AG09319 (cell line): ENCODE measurements at regions not wholly inside any gene's neighbourhood (a gene's known extent, or its start where the extent isn't known, plus 50 kb on each side); places are given as distances from the start of the nearest gene placed in this dataset.
"Not testable (repeated sequence)": the region's sequence is repeated elsewhere in the genome, so short reads cannot be mapped to it uniquely, and the experiment has no call there.

Source experiments
- DNase-seq: peaks from one replicate; pipeline ENCODE4 v3.0.0-alpha.2; 2010; ENCODE audit warnings: low read depth; ENCODE audit errors: extremely low read depth
- TF ChIP-seq, protein P1 (sequence below): IDR thresholded peaks from 2 replicates; pipeline ENCODE4 v1.5.1; 2011; ENCODE audit warnings: low read depth, mild to moderate bottlenecking, inconsistent platforms, low read length, moderate library complexity

DNA sequence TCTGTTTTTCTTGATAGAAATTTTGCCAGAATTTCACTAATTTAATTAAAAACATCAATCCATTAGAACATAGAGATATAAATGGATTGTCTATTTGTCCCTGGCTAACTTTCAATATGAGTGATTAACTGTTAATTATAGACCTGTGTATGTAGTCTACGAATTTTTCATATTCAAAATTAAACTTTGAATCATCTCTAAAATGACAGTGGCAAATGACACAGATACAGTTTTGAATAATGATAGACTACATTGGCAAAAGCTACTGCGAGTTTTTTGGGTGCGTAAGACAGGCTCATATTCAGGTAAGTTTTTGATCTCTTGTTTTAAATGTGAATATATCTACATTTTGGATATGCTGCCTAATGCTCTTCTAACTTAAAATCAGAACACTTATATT is 86.0 kb upstream of the TBC1D5 start:
- DNase-seq, result no peak
- TF ChIP-seq, protein P1, sequence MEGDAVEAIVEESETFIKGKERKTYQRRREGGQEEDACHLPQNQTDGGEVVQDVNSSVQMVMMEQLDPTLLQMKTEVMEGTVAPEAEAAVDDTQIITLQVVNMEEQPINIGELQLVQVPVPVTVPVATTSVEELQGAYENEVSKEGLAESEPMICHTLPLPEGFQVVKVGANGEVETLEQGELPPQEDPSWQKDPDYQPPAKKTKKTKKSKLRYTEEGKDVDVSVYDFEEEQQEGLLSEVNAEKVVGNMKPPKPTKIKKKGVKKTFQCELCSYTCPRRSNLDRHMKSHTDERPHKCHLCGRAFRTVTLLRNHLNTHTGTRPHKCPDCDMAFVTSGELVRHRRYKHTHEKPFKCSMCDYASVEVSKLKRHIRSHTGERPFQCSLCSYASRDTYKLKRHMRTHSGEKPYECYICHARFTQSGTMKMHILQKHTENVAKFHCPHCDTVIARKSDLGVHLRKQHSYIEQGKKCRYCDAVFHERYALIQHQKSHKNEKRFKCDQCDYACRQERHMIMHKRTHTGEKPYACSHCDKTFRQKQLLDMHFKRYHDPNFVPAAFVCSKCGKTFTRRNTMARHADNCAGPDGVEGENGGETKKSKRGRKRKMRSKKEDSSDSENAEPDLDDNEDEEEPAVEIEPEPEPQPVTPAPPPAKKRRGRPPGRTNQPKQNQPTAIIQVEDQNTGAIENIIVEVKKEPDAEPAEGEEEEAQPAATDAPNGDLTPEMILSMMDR, result no peak

DNA sequence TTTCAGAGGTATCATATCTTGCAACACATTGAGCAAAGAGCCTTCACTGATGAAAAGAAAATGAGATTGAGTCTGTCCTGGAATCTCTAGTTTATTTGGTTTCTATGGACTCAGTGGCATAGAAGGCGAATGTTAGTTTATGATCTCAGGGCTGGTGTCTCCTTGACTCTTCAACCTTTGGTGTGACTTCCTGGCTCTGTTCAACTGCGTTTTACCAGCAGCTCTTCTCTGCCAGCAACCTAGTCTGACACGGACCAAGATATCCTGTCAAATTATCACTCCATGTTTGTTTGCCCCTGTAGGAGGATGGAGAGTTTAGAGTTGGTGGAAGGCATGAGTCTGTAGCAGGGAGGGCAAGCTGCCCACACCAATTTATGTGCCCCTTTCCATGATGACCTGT is 82.9 kb upstream of the TBC1D5 start:
- TF ChIP-seq, protein P1, result no peak
- DNase-seq, result no peak

DNA sequence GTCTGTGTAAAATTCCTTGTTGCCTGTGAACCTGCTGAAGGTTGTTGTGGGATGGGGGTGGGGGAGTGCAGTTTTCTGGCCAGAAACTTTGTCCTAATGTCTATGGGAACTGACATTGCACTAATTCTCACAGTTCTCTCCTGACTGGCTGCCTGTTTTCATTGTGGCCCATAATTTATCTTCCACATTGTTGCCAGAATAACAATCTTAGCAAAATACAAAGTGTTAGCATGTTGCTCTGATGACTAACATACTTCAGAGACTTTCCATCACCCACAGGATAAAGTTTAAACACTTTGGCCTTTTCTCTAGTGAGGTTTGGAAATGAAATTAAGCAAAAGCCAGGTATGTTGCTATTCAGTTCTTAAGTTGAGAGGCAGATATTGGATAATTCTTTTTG is 81.4 kb upstream of the TBC1D5 start:
- no peak for DNase-seq
- TF ChIP-seq, protein P1, result no peak

DNA sequence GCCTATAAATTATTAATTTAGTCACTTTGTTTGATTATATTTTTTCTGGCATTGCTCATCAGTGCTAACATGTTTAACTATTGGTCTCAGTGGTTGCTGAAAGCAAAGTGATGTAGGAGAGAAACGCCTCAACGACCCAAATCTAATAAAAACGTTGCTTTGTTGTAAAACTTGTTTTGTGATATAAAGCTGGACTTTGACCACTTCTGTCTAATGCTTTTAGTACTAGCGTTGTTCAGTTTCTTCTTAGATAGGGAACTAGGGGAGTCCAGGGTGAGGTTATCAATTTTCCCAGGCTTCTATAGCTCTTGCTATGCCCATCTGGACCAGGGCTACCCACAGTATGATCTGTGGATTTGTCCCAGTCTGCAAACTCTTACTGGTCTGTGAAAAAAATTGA is 80.6 kb upstream of the TBC1D5 start:
- DNase-seq, result no peak
- TF ChIP-seq, protein P1, result no peak

DNA sequence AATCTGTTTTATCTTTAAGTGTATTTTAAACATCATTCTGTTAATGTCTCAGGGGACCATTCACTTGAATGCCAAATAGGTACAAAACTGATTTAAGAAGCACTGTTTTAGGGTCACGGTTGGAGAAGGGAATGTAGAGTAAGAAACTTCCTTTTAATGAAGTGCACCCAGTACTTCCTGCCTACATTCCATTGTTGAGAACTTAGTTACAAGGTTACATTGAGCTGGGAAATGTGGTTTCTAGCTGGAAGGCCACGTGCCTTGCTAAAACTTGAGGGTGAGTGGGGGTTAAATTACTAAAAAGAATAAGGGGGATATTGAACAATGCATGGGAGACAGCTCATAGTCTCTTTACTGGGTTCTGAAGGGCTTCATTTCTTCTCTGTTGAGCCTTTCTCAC is 78.3 kb upstream of the TBC1D5 start:
- TF ChIP-seq, protein P1, result no peak
- no peak for DNase-seq

DNA sequence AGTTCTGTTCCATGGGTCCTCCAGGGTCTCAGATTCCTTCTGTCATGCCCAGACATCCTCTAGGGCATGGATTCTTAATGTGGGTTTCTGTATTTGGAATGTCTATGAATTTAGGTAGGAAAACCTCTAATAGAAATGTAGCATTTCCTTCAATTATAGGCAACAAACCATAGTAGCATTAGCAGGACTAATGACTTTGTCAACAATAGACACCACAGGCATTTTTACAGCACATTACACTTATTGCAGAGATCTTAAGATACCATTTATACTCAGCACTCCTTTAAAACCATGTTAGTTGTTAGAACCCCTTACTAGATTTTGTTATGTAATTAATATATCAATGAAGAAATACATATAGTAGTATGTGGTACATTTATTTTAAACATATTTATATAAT is 77.8 kb upstream of the TBC1D5 start:
- DNase-seq, result no peak
- TF ChIP-seq, protein P1, result no peak

DNA sequence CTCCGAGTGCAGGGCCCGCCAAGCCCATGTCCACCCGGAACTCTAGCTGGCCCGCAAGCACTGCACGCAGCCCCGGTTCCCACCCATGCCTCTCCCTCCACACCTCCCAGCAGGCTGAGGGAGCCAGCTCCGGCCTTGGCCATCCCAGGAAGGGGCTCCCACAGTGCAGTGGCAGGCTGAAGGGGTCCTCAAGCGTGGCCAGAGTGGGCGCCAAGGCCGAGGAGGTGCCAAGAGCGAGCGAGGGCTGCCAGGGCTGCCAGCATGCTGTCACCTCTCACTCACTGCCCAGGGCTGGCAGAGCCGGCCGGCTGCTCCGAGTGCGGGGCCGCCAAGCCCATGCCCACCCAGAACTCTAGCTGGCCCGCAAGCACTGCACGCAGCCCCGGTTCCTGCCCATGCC is 75.5 kb upstream of the TBC1D5 start:
- DNase-seq, result not testable (repeated sequence)

DNA sequence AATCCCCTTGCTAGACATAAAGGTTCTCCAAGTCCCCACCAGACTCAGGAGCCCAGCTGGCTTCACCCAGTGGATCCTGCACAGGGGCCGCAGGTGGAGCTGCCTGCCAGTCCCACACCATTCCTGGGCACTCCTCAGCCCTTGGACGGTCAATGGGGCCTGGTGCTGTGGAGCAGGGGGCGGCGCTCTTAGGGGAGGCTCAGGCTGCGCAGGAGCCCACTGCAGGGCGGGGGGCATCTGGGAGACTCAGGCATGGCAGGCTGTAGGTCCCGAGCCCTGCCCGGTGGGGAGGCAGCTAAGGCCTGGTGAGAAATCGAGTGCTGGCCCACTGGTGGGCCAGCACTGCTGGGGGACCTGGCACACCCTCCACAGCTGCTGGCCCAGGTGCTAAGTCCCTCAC is 75.1 kb upstream of the TBC1D5 start:
- no peak for DNase-seq
- TF ChIP-seq, protein P1, result no peak

DNA sequence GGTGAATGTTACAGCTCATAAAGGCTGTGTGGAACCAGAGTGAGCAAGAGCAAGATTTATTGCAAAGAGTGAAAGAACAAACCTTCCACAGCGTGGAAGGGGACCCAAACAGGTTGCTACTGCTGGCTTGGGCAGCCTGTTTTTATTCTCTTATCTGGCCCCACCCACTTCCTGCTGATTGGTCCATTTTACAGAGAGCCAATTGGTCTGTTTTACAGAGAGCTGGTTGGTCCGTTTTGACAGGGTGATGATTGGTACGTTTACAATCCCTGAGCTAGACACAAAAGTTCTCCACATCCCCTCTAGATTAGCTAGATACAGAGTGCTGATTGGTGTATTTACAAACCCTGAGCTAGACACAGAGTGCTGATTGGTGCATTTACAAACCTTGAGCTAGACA is 74.4 kb upstream of the TBC1D5 start:
- not testable (repeated sequence) for DNase-seq

DNA sequence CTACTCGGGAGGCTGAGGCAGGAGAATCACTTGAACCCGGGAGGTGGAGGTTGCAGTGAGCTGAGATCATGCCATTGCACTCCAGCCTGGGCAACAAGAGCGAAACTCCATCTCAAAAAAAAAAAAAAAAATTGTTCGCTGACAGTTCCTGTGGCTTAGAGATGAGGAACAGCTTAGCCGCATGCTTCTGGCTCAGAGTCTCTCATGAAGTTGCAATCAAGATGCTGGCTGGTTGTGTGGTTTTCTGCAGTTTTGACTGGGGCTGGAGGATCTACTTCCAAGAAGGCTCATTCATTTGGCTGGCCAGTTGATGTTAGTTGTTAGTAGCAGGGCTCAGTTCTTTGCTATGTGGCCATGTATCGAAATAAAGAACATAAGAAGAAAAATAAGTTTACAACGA is 69.9 kb upstream of the TBC1D5 start:
- not testable (repeated sequence) for DNase-seq
